Pancreas (tissue), 10 donors: ENCODE measurements at regions not wholly inside any gene's neighbourhood (a gene's known extent, or its start where the extent isn't known, plus 50 kb on each side); places are given as distances from the start of the nearest gene placed in this dataset.

ENCODE experiments used
- ATAC-seq, 4 donors: fragments of 200-7000 bp; cut with Tn5 transposase; one replicate each; pipeline versions ENCODE4 v1.8.0 to v1.9.1; 2020; ENCODE audit warnings: mild to moderate bottlenecking in 4 of 4, moderate library complexity in 4 of 4
- DNase-seq, 6 donors: peaks; one replicate each; pipeline ENCODE4 v3.0.0-alpha.2; 2020
- FAIRE-seq: peaks from 2 replicates; lab custom pipeline; 2012; peaks lifted over from hg19 to GRCh38; lab: Jason Lieb, UNC
- H3K27ac ChIP-seq, 4 donors: fragments of 200-600 bp; sonication (generic); 1 replicate in 3 of 4; 2 replicates in 1 of 4; pipeline versions ENCODE4 v1.5.0 to v1.8.0; 2020
- H3K27me3 ChIP-seq, 4 donors: fragments of 200-600 bp; one replicate each; pipeline ENCODE4 v1.8.0; 2021
- H3K36me3 ChIP-seq, 3 donors: fragments of 200-600 bp; sonication (generic) in 1 of 3; one replicate each; pipeline versions ENCODE4 v1.5.0 to v1.8.0; 2020 to 2021
- H3K4me1 ChIP-seq, 3 donors: fragments of 200-600 bp; one replicate each; pipeline ENCODE4 v1.8.0; 2021
- H3K4me3 ChIP-seq, 4 donors: fragments of 200-600 bp; sonication (generic) in 2 of 4; one replicate each; pipeline versions ENCODE4 v1.5.0 to v1.8.0; 2020 to 2021
- H3K9me3 ChIP-seq, 4 donors: fragments of 200-600 bp; one replicate each; pipeline ENCODE4 v1.8.0; 2021
- WGBS, 2 donors: extraction: QIAGEN DNeasy Blood & Tissue Kit; methylation state at CpG; one replicate each; pipeline ENCODE4 v1.1.7; 2013; 5-methylcytosine and 5-hydroxymethylcytosine counted together
- intact Hi-C, 3 donors: fragments of 100-400 bp; cut with DNase I; formaldehyde crosslinking; loops; one replicate each; pipeline versions ENCODE4 v1.11.1 to v1.14.2; 2022
- TF ChIP-seq, protein P1 (sequence below), 4 donors: fragments of 200-600 bp; sonication (generic) in 3 of 4; IDR thresholded peaks; one replicate each; pipeline versions ENCODE4 v1.5.0 to v1.8.0; 2021; ENCODE audit warnings: antibody characterized with exemption in 4 of 4
- donor health status: healthy with polysubstance abuse.
- donor health status: DM: no; HTN: no; CAD: no; lungs with moderate emphysema.
- donor health status: DM: no; HTN: no; CAD: no.
- donor health status: control.
- donor health status: control.
- donor health status: Bipolar disorder and iron deficiency.
- donor health status: DM: yes; HTN: yes; CAD: no.
- donor health status: DM: no; HTN: no; CAD: no.
- donor health status: DM: no; HTN: no; CAD: no.
- donor health status: DM: yes; HTN: yes; CAD: no.

DNA sequence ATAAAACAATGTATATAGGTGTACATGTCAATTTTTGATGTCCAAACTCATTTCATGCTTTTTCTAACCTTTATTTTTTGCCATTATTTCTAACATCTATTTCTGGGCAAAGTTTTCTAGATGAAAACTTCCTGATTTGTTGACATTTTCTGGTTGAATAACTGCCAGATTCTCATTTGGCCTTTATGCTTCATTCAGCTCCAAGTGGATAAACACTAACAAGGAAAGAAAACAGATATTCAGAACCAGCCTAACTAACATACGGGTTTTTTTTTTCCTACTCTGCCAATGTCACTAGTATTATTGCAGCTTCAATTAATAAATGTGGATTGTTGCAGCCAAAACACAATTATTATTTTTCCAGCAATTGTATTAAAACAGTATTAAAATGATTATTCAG, 50.9 kb upstream of the RAP1GDS1 start:
- Histone ChIP-seq H3K4me1 (peaks cover 0 to 3% (median 0%) of the 10 kb centered on the region in 3 donors), H3K36me3 (no peaks in the 10 kb centered on the region), H3K9me3 (no peaks in the 10 kb centered on the region), H3K27me3 (no peaks in the 10 kb centered on the region), H3K27ac (no peak overlapping the region), H3K4me3 (no peak overlapping the region)
- 11 to 22% methylated on average over 1 of the region's 1 CpG for WGBS, 2 donors
- DNase-seq: no peak
- no peak for ATAC-seq
- no peak for FAIRE-seq
- intact Hi-C loops: no loop called here
- TF ChIP-seq, protein P1, sequence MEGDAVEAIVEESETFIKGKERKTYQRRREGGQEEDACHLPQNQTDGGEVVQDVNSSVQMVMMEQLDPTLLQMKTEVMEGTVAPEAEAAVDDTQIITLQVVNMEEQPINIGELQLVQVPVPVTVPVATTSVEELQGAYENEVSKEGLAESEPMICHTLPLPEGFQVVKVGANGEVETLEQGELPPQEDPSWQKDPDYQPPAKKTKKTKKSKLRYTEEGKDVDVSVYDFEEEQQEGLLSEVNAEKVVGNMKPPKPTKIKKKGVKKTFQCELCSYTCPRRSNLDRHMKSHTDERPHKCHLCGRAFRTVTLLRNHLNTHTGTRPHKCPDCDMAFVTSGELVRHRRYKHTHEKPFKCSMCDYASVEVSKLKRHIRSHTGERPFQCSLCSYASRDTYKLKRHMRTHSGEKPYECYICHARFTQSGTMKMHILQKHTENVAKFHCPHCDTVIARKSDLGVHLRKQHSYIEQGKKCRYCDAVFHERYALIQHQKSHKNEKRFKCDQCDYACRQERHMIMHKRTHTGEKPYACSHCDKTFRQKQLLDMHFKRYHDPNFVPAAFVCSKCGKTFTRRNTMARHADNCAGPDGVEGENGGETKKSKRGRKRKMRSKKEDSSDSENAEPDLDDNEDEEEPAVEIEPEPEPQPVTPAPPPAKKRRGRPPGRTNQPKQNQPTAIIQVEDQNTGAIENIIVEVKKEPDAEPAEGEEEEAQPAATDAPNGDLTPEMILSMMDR (IDR thresholded peaks at IDR 0.05): no peak

DNA sequence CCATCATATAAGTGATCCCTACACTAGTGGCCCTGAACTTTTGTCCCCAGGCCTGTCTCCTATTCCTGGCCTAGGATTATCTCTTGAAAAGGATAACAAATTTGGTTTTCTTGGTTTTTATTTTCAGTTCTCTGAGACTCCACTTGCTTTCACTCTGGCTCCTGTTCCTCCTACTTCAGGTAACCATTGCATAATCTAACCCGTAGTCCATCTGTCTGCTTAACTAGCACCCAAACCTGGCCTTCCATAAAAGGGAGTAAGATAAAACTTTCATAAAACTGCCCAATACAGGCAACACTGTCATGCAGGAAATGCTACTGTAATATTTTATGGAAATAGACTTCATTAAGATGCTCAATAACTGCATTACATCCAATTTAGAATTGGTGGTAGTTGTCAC, 52.1 kb upstream of the RAP1GDS1 start:
- no peaks in the 10 kb centered on the region for H3K27me3 ChIP-seq
- no peak overlapping the region for H3K27ac ChIP-seq
- TF ChIP-seq, protein P1 (IDR thresholded peaks at IDR 0.05): no peak
- no peak for DNase-seq
- 81 to 90% methylated on average over 1 of the region's 1 CpG for WGBS, 2 donors
- H3K4me3 ChIP-seq: no peak overlapping the region
- no peaks in the 10 kb centered on the region for H3K9me3 ChIP-seq
- no peak for ATAC-seq
- intact Hi-C loops: no loop called here
- H3K36me3 ChIP-seq: no peaks in the 10 kb centered on the region
- no peak for FAIRE-seq
- peaks cover 0 to 3% (median 0%) of the 10 kb centered on the region in 3 donors for H3K4me1 ChIP-seq

DNA sequence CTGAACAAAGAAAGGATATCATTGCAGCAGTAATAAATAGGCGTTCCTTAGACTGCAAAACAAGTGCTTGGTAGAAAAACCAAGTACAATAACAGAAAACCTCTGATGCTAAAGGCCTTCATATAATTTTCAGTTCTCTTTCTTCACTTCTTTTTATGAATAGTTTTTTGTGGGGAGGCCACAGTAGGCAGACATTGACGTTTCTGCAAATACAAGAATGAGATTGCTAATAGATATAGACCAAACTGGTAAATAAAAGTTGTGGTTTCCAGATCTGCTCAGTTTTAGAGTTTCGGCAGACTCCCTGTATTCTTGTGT, 57.0 kb upstream of the RAP1GDS1 start:
- no peaks in the 10 kb centered on the region for H3K4me1 ChIP-seq
- no peak overlapping the region for H3K4me3 ChIP-seq
- no peaks in the 10 kb centered on the region for H3K9me3 ChIP-seq
- TF ChIP-seq, protein P1 (IDR thresholded peaks at IDR 0.05): no peak
- H3K27ac ChIP-seq: no peak overlapping the region
- no peaks in the 10 kb centered on the region for H3K27me3 ChIP-seq
- WGBS, 2 donors: 73 to 76% methylated on average over 3 of the region's 3 CpGs
- no peaks in the 10 kb centered on the region for H3K36me3 ChIP-seq
- no peak for FAIRE-seq
- DNase-seq: no peak
- intact Hi-C loops: no loop called here
- ATAC-seq: no peak

GRCh38 chr4:98203332-98204235, 57.6 kb upstream of the RAP1GDS1 start:
- TF ChIP-seq, protein P1 (IDR thresholded peaks at IDR 0.05): no peak
- no peaks in the 10 kb centered on the region for H3K27me3 ChIP-seq
- H3K9me3 ChIP-seq: no peaks in the 10 kb centered on the region
- ATAC-seq (no peak), FAIRE-seq (no peak), DNase-seq (no peak)
- no peaks in the 10 kb centered on the region for H3K36me3 ChIP-seq
- intact Hi-C loops: no loop called here
- no peaks in the 10 kb centered on the region for H3K4me1 ChIP-seq
- no peak overlapping the region for H3K4me3 ChIP-seq
- 71 to 75% methylated on average over 8 of the region's 8 CpGs for WGBS, 2 donors
- no peak overlapping the region for H3K27ac ChIP-seq

DNA sequence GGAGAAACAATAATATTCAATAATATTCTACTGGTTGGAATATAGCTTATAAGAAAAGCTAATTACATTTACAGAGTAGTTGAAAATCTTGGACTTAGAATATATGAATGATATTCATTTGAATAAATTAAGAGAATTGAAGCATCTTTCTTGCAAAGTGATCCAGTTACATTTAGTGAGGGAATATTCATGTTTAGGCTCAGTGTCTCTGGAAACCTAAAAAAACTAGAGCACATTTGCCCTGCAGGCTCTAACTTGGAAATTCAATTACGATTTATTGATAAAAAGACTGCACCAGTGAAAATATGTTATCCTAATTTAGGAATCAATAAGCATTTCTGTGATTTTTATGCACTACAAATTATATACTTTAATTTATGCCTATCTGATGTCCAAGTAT, 58.3 kb upstream of the RAP1GDS1 start:
- DNase-seq (no peak), FAIRE-seq (no peak), ATAC-seq (no peak)
- Histone ChIP-seq H3K4me1 (no peaks in the 10 kb centered on the region), H3K36me3 (no peaks in the 10 kb centered on the region), H3K9me3 (no peaks in the 10 kb centered on the region), H3K27ac (no peak overlapping the region), H3K4me3 (no peak overlapping the region), H3K27me3 (no peaks in the 10 kb centered on the region)
- 76 to 77% methylated on average over 1 of the region's 1 CpG for WGBS, 2 donors
- intact Hi-C loops: no loop called here
- TF ChIP-seq, protein P1 (IDR thresholded peaks at IDR 0.05): no peak
